Keratinocyte (primary cell): ENCODE measurements at regions not wholly inside any gene's neighbourhood (a gene's known extent, or its start where the extent isn't known, plus 50 kb on each side); places are given as distances from the start of the nearest gene placed in this dataset.
"Not testable (repeated sequence)": the region's sequence is repeated elsewhere in the genome, so short reads cannot be mapped to it uniquely, and the experiment has no call there.

Source experiments
- DNase-seq: peaks from one replicate; pipeline ENCODE4 v3.0.0-alpha.2; 2011; ENCODE audit warnings: low read depth, missing footprints, low spot score
- FAIRE-seq: peaks from 2 replicates; lab custom pipeline; 2011; peaks lifted over from hg19 to GRCh38; lab: Jason Lieb, UNC
- H2AFZ ChIP-seq: 2 replicates; pipeline ENCODE4 v1.6.0; 2012; ENCODE audit warnings: low read length, control low read depth, inconsistent platforms; ENCODE audit not compliant: control insufficient read depth
- H3K27ac ChIP-seq: 2 replicates; pipeline ENCODE4 v1.5.1; 2011; ENCODE audit warnings: low read length; ENCODE audit not compliant: control insufficient read depth, insufficient read depth
- H3K27me3 ChIP-seq: 3 replicates; pipeline ENCODE4 v1.6.0; 2011; ENCODE audit warnings: low read length; ENCODE audit not compliant: control insufficient read depth, insufficient read depth; ENCODE audit errors: extremely low read depth
- H3K36me3 ChIP-seq, 2 experiments: 2 replicates in 1 of 2; 3 replicates in 1 of 2; pipeline ENCODE4 v1.5.1; 2011; ENCODE audit warnings: low read length in 2 of 2, mild to moderate bottlenecking in 1 of 2; ENCODE audit not compliant: control insufficient read depth in 2 of 2, insufficient read depth in 2 of 2; ENCODE audit errors: extremely low read depth in 1 of 2
- H3K4me1 ChIP-seq: 3 replicates; pipeline ENCODE4 v1.5.1; 2011; ENCODE audit warnings: low read length; ENCODE audit not compliant: control insufficient read depth, insufficient read depth; ENCODE audit errors: extremely low read depth
- H3K4me2 ChIP-seq: 3 replicates; pipeline ENCODE4 v1.6.0; 2011; ENCODE audit warnings: low read depth, low read length; ENCODE audit not compliant: control insufficient read depth, insufficient read depth; ENCODE audit errors: extremely low read depth
- H3K4me3 ChIP-seq, 3 experiments: fragments of 200-600 bp in 1 of 3; sonication (generic) in 1 of 3; 2 replicates in 2 of 3; 3 replicates in 1 of 3; pipeline ENCODE4 v1.5.1; 2011 to 2016; ENCODE audit warnings: low read length in 3 of 3, mild to moderate bottlenecking in 3 of 3, control low read depth in 2 of 3, inconsistent platforms in 1 of 3, low read depth in 1 of 3, mixed read lengths in 1 of 3, mixed run types in 1 of 3, moderate library complexity in 1 of 3; ENCODE audit not compliant: control insufficient read depth in 2 of 3, insufficient read depth in 2 of 3; ENCODE audit errors: extremely low read depth in 1 of 3
- H3K79me2 ChIP-seq: 2 replicates; pipeline ENCODE4 v1.6.0; 2012; ENCODE audit warnings: low read length; ENCODE audit not compliant: control insufficient read depth, insufficient read depth
- H3K9ac ChIP-seq: 3 replicates; pipeline ENCODE4 v1.6.0; 2011; ENCODE audit warnings: low read length; ENCODE audit not compliant: control insufficient read depth, insufficient read depth; ENCODE audit errors: extremely low read depth
- H3K9me1 ChIP-seq: 3 replicates; pipeline ENCODE4 v1.6.0; 2011; ENCODE audit warnings: low read length; ENCODE audit not compliant: control insufficient read depth, insufficient read depth; ENCODE audit errors: extremely low read depth
- H3K9me3 ChIP-seq: 2 replicates; pipeline ENCODE4 v1.5.1; 2012; ENCODE audit warnings: low read depth, low read length; ENCODE audit not compliant: control insufficient read depth
- H4K20me1 ChIP-seq: 3 replicates; pipeline ENCODE4 v1.6.0; 2011; ENCODE audit warnings: low read length; ENCODE audit not compliant: control insufficient read depth, insufficient read depth; ENCODE audit errors: extremely low read depth
- CTCF ChIP-seq, 3 experiments: IDR thresholded peaks in 1 of 3; conservative IDR thresholded peaks in 1 of 3; optimal IDR thresholded peaks in 1 of 3; 2 replicates in 2 of 3; 3 replicates in 1 of 3; pipeline versions ENCODE3 to v1.5.1; 2011; ENCODE audit warnings: low read length in 3 of 3, mild to moderate bottlenecking in 3 of 3, moderate library complexity in 2 of 3, control low read depth in 1 of 3, inconsistent platforms in 1 of 3; ENCODE audit not compliant: insufficient read depth in 2 of 3; ENCODE audit errors: extremely low read depth in 1 of 3
- EZH2 ChIP-seq: IDR thresholded peaks from one replicate; pipeline ENCODE4 v1.6.1; 2012; ENCODE audit warnings: inconsistent platforms, mild to moderate bottlenecking, low read length, moderate library complexity
- dilution Hi-C: fragments of 300-500 bp; cut with MboI; formaldehyde crosslinking; loops from one replicate; pipeline ENCODE4 v1.7.0; 2020; ENCODE audit warnings: low sequenced_read_pairs; ENCODE audit not compliant: extremely low pct_ligation_motif_present

- no peaks in the 10 kb centered on the region for H3K9me1 ChIP-seq
- no peak for FAIRE-seq
Observed at GRCh38 chr10:25831080-25831479, 102.9 kb upstream of the MYO3A start.

DNA sequence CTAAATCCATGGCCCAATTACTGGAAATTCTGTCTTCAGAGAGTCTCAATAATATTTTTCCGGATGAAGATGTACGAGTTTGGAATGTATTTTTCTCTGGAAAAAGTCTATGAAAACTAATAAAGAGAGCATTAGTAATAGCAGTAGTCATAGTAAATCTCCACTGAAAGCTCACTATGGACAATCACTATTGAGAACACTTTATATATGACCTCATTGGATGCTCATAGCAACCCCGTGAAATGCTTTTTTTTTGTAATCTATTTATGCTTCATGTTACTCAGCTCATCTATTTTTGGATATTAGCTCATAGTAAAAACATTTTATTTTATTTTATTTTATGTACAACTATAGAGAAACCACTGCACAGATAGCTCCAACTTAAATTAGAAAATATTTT lies 94.3 kb upstream of the MYO3A start:
- DNase-seq = no peak

More at GRCh38 chr10:25831080-25831479, 102.9 kb upstream of the MYO3A start:
- Histone ChIP-seq H3K36me3 (no peaks in the 10 kb centered on the region), H3K9me3 (no peaks in the 10 kb centered on the region), H3K79me2 (no peaks in the 10 kb centered on the region), H3K4me2 (no peak overlapping the region), H4K20me1 (no peaks in the 10 kb centered on the region), H3K27ac (no peak overlapping the region), H3K4me1 (no peaks in the 10 kb centered on the region), H3K27me3 (no peaks in the 10 kb centered on the region), H3K4me3 (no peak overlapping the region), H2AFZ (no peak overlapping the region), H3K9ac (no peak overlapping the region)
- DNase-seq = no peak
- dilution Hi-C loops = no loop called here
- TF ChIP-seq EZH2 (no peak), CTCF (optimal IDR thresholded peaks at IDR 0.05 in 1 of 3, IDR thresholded peaks at IDR 0.05 in 1 of 3, conservative IDR thresholded peaks at IDR 0.05 in 1 of 3; ENCODE audit: extremely low read depth in 1 of 3, insufficient read depth in 2 of 3, low read length in 3 of 3) (no peak)

GRCh38 chr10:25840875-25841274 lies 93.2 kb upstream of the MYO3A start:
- H3K36me3 ChIP-seq, H3K4me3 ChIP-seq, FAIRE-seq, H2AFZ ChIP-seq, H3K27me3 ChIP-seq, DNase-seq, H4K20me1 ChIP-seq, H3K27ac ChIP-seq, H3K4me2 ChIP-seq, H3K9ac ChIP-seq, H3K9me1 ChIP-seq, dilution Hi-C loops, H3K79me2 ChIP-seq, H3K9me3 ChIP-seq, H3K4me1 ChIP-seq: not testable (repeated sequence)

More for the DNA sequence above, 94.3 kb upstream of the MYO3A start:
- no peaks in the 10 kb centered on the region for H4K20me1 ChIP-seq
- H3K4me1 ChIP-seq = no peaks in the 10 kb centered on the region
- H3K4me3 ChIP-seq = no peak overlapping the region
- dilution Hi-C loops = no loop called here
- no peak overlapping the region for H3K27ac ChIP-seq
- no peak for FAIRE-seq
- H3K9me1 ChIP-seq = no peaks in the 10 kb centered on the region
- no peak for TF ChIP-seq CTCF (optimal IDR thresholded peaks at IDR 0.05 in 1 of 3, IDR thresholded peaks at IDR 0.05 in 1 of 3, conservative IDR thresholded peaks at IDR 0.05 in 1 of 3; ENCODE audit: extremely low read depth in 1 of 3, insufficient read depth in 2 of 3, low read length in 3 of 3)
- TF ChIP-seq EZH2 = no peak
- H3K27me3 ChIP-seq = no peaks in the 10 kb centered on the region
- H2AFZ ChIP-seq = no peak overlapping the region
- no peak overlapping the region for H3K4me2 ChIP-seq
- no peaks in the 10 kb centered on the region for H3K36me3 ChIP-seq
- H3K9ac ChIP-seq = no peak overlapping the region
- H3K9me3 ChIP-seq = no peaks in the 10 kb centered on the region
- H3K79me2 ChIP-seq = no peaks in the 10 kb centered on the region
